ENCODE measurements at regions not wholly inside any gene's neighbourhood (a gene's known extent, or its start where the extent isn't known, plus 50 kb on each side); places are given as distances from the start of the nearest gene placed in this dataset.

DNA sequence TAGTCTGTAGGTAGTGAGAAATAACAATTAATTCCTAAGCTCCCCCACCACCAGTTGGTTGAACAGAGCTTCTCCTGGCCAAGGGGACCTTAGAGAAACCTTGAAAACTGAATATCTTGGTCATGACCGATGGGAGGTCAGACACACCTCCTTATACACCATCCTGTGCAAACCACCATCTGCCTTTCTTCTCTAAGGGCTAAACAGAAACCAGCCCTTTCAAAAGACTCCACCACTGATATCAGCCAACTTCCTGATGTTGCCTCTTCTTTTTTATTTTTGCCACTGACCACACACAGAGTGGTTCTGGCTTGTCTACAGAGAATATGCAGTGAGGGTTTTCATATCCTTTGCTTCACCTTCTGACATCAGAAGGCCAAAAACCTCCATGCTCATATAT, 977.7 kb upstream of the SEL1L start:
- TF ChIP-seq FOXJ3 (CRISPR knock-in tag; IDR thresholded peaks at IDR 0.05; ENCODE audit: borderline replicate concordance) (no peak), SP1 (CRISPR knock-in tag; conservative IDR thresholded peaks at IDR 0.05) (no peak)

Data from WTC11 (cell line).